HEK293T (cell line): ENCODE measurements at regions not wholly inside any gene's neighbourhood (a gene's known extent, or its start where the extent isn't known, plus 50 kb on each side); places are given as distances from the start of the nearest gene placed in this dataset.
A peak's percentile ranks its signal among the peaks of the same experiment; 100 is the strongest.

Experiments used
- CTCF ChIA-PET: fragments of 350-600 bp; formaldehyde crosslinking; extraction: SDS; loops from one replicate; lab custom pipeline; 2021; ENCODE audit warnings: antibody characterized with exemption, inconsistent platforms; lab: Yijun Ruan, JAX
- POLR2A ChIA-PET: fragments of 350-600 bp; formaldehyde crosslinking; extraction: SDS; loops from one replicate; lab custom pipeline; 2020; ENCODE audit warnings: antibody characterized with exemption, inconsistent platforms; lab: Yijun Ruan, JAX
- DNase-seq: peaks from one replicate; pipeline ENCODE4 v3.0.0; 2012; ENCODE audit warnings: mixed read lengths; ENCODE audit errors: extremely low spot score
- ARNT ChIP-seq: fragments of 450-650 bp; IDR thresholded peaks from 2 replicates; pipeline ENCODE4 v1.6.1; 2017; ENCODE audit warnings: mild to moderate bottlenecking
- BHLHE40 ChIP-seq: fragments of 450-650 bp; IDR thresholded peaks from 2 replicates; pipeline ENCODE4 v1.6.1; 2016; ENCODE audit warnings: mild to moderate bottlenecking, moderate library complexity, borderline replicate concordance
- CTBP1 ChIP-seq: fragments of 450-650 bp; IDR thresholded peaks from 2 replicates; pipeline ENCODE4 v1.6.1; 2016; ENCODE audit warnings: borderline replicate concordance
- ELF4 ChIP-seq: fragments of 450-650 bp; IDR thresholded peaks from 2 replicates; pipeline ENCODE4 v1.6.1; 2017; ENCODE audit warnings: antibody characterized with exemption
- FOXA1 ChIP-seq: fragments of 450-650 bp; IDR thresholded peaks from 2 replicates; pipeline ENCODE4 v1.6.1; 2016; ENCODE audit warnings: mild to moderate bottlenecking
- FOXK2 ChIP-seq: fragments of 450-650 bp; IDR thresholded peaks from 2 replicates; pipeline ENCODE4 v1.6.1; 2016; ENCODE audit warnings: mild to moderate bottlenecking
- FOXM1 ChIP-seq: fragments of 450-650 bp; IDR thresholded peaks from 2 replicates; pipeline ENCODE4 v1.6.1; 2017; ENCODE audit warnings: mild to moderate bottlenecking, borderline replicate concordance
- HDGF ChIP-seq: fragments of 450-650 bp; IDR thresholded peaks from 2 replicates; pipeline ENCODE4 v1.6.1; 2017; ENCODE audit warnings: antibody characterized with exemption, borderline replicate concordance
- L3MBTL2 ChIP-seq: fragments of 450-650 bp; conservative IDR thresholded peaks from 2 replicates; pipeline ENCODE4 v1.6.1; 2016; ENCODE audit warnings: mild to moderate bottlenecking
- LEF1 ChIP-seq: fragments of 450-650 bp; IDR thresholded peaks from 2 replicates; pipeline ENCODE4 v1.6.1; 2017; ENCODE audit warnings: mild to moderate bottlenecking, borderline replicate concordance
- NFRKB ChIP-seq: fragments of 450-650 bp; IDR thresholded peaks from 2 replicates; pipeline ENCODE4 v1.6.1; 2016; ENCODE audit warnings: mild to moderate bottlenecking, moderate library complexity
- SP1 ChIP-seq: fragments of 450-650 bp; IDR thresholded peaks from 2 replicates; pipeline ENCODE4 v1.6.1; 2017
- SUZ12 ChIP-seq: fragments of 450-650 bp; IDR thresholded peaks from 2 replicates; pipeline ENCODE4 v1.6.1; 2016; ENCODE audit warnings: mild to moderate bottlenecking
- TARDBP ChIP-seq: fragments of 450-650 bp; IDR thresholded peaks from 2 replicates; pipeline ENCODE4 v1.6.1; 2016
- ZNF384 ChIP-seq: fragments of 450-650 bp; IDR thresholded peaks from 2 replicates; pipeline ENCODE4 v1.6.1; 2016
- TF ChIP-seq, protein P1 (sequence below): fragments of 450-650 bp; IDR thresholded peaks from 2 replicates; pipeline ENCODE4 v1.6.1; 2016

DNA sequence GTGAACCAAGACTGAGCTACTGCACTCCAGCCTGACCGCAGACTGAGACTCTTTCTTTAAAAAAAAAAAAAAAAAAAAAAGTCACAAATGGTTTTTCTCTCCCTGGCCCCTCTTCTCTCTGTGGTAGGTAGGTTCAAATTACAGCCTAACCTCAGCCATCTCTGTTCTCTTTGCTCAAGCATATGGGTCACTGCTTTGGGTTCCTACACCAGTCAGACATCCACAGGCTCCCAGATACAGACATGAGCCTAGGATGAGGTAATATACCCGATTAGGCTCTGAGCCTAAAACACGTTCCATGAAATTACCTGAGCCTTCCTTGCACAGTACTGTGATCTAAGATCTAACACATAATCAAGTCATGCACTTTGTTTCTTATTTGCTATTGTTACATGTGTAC lies 90.5 kb upstream of the JAK1 start:
- POLR2A ChIA-PET = no interaction called here

DNA sequence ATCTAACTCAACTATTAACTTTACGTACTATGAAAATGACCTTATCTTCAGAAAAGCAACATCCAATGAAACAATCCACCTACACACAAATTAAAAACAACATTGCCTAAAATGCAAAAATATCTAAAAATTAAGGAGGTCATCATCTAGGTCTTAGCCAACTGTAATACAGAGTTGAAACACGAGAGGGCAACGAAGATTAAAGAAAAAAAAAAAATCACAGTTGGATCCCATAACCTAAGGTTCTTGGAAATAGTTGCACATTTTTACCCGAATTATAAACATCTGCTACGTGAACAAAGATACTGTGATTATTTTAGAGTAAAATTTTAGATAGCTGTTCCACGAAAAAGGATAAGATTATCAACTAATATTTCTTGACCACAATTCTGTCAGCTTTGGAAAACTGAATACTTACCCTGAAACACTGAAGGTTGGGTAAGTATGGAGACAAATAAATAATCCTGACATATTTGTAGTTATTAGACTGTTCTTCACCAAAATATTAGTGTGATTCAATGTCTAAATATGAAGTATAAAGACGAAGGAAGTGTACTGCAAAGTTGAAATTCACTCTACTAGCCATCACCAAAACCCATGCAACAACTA lies 88.0 kb upstream of the AK4 start:
- TF ChIP-seq ZNF384 (peak; percentile 93), L3MBTL2 (no peak)
- CTCF ChIA-PET = interaction anchor here (0.7 kb wide), 3 partner anchors 10 to 629 kb away, joined by 4 to 6 read pairs (median 5); no protein-coding TSS in a partner anchor
- POLR2A ChIA-PET = no interaction called here
- DNase-seq = peak; percentile 56

More for the DNA sequence above, 90.5 kb upstream of the JAK1 start:
- CTCF ChIA-PET = interaction anchor here (0.6 kb wide), 1 partner anchor 36 kb away, joined by 5 read pairs; no protein-coding TSS in a partner anchor
- no peak for DNase-seq
- TF ChIP-seq SUZ12 (no peak), LEF1 (no peak), FOXA1 (no peak), BHLHE40 (no peak), CTBP1 (no peak), HDGF (no peak), ELF4 (no peak), NFRKB (no peak), FOXK2 (no peak), ARNT (no peak), SP1 (no peak), FOXM1 (no peak), ZNF384 (no peak), TARDBP (no peak), L3MBTL2 (no peak)
- TF ChIP-seq, protein P1, sequence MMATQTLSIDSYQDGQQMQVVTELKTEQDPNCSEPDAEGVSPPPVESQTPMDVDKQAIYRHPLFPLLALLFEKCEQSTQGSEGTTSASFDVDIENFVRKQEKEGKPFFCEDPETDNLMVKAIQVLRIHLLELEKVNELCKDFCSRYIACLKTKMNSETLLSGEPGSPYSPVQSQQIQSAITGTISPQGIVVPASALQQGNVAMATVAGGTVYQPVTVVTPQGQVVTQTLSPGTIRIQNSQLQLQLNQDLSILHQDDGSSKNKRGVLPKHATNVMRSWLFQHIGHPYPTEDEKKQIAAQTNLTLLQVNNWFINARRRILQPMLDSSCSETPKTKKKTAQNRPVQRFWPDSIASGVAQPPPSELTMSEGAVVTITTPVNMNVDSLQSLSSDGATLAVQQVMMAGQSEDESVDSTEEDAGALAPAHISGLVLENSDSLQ = no peak

DNA sequence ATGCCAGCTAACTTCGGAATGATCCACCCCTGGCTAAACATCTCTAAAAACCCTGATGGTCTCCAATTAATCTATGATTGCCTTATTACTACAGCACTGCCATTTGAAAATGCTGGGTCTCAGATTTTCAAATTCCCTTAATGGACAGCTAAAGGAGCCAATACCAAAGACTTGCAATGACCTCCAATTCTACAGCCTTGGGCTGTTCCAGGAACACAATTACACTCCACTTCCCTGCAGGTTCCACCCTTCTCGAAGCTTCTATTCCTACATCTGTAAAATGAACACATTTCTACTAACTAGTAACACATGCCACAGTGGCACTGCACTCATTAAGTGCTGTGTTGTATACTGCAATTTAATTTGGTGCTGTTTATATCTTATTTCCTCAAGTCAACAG lies 85.7 kb upstream of the AK4 start:
- ChIA-PET CTCF (interaction anchor here (0.6 to 1.5 kb wide), 6 partner anchors 10 to 626 kb away, joined by 3 to 7 read pairs (median 5); no protein-coding TSS in a partner anchor), POLR2A (interaction anchor here (1.0 kb wide), 1 partner anchor 86 kb away, joined by 4 read pairs; no protein-coding TSS in a partner anchor)
- DNase-seq = no peak
- TF ChIP-seq NFRKB = no peak
- TF ChIP-seq HDGF = no peak
- no peak for TF ChIP-seq SP1
- no peak for TF ChIP-seq FOXA1
- TF ChIP-seq, protein P1 = peak; percentile 70
- no peak for TF ChIP-seq ELF4

DNA sequence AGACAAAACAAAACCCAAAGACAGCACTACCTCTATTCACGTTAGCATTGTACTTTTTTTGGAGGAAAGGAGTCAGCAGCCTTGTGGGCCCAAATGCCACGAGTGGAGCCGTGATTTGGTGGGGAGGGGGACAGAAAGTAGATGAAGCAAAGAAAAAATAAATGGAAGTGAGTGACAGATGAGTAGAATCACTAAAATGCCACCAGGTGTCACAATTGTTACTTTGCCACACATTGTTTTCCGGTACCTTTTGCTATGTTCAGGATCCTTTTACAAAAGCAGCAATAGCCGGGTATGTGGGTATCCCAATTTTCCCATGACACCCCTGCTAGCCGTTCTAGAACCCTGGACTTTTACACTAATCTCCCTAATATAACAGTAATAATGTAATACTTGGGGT lies 85.0 kb upstream of the AK4 start:
- ChIA-PET CTCF (interaction anchor here (0.7 to 1.5 kb wide), 4 partner anchors 12 to 625 kb away, joined by 3 to 7 read pairs (median 5); no protein-coding TSS in a partner anchor), POLR2A (interaction anchor here (1.0 kb wide), 1 partner anchor 86 kb away, joined by 4 read pairs; no protein-coding TSS in a partner anchor)
- no peak for DNase-seq
- TF ChIP-seq, protein P1 = peak; percentile 85
- no peak for TF ChIP-seq SP1

DNA sequence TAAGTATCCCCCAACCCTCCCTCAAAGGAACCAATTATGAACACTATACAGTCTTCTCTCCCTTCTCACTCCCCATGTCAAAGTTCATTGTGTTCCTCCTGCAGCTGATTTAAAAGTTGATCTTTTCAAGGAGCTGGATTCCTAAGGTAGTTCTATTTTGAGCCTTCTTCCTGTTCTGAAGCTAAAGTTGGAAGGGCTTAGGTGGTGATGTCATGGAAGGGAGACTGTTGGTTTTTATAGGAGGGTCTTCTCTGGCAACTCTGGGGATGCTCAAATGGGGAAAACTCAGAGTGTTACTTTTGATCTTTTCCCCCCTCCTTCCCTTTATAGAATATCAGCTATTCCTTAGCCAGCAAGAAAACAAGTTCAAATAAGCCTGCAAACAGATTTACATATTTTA lies 83.0 kb upstream of the AK4 start:
- POLR2A ChIA-PET = interaction anchor here (1.2 to 1.5 kb wide), 3 partner anchors 83 to 144 kb away, joined by 3 to 4 read pairs (median 3); partner anchors contain the start of genes AK4 and JAK1

More for the DNA sequence above, 83.0 kb upstream of the AK4 start:
- TF ChIP-seq FOXK2 = no peak
- TF ChIP-seq, protein P1 = no peak
- TF ChIP-seq ARNT = no peak
- no peak for TF ChIP-seq SP1
- no peak for TF ChIP-seq FOXM1
- CTCF ChIA-PET = interaction anchor here (0.8 to 1.6 kb wide), 4 partner anchors 10 to 623 kb away, joined by 3 to 9 read pairs (median 6); no protein-coding TSS in a partner anchor
- no peak for DNase-seq
